IPS-20b (cell line): ENCODE measurements at regions not wholly inside any gene's neighbourhood (a gene's known extent, or its start where the extent isn't known, plus 50 kb on each side); places are given as distances from the start of the nearest gene placed in this dataset.

Source experiments
- H3K27ac ChIP-seq: one replicate; pipeline ENCODE4 v1.5.1; 2013; ENCODE audit warnings: low read length
- H3K27me3 ChIP-seq: 2 replicates; pipeline ENCODE4 v1.6.1; 2013; ENCODE audit warnings: mild to moderate bottlenecking, low read length, inconsistent platforms; ENCODE audit not compliant: insufficient read depth
- H3K36me3 ChIP-seq: 2 replicates; pipeline ENCODE4 v1.6.1; 2013; ENCODE audit warnings: low read depth, mild to moderate bottlenecking, inconsistent platforms, low read length, moderate library complexity; ENCODE audit not compliant: insufficient read depth
- H3K4me1 ChIP-seq: 2 replicates; pipeline ENCODE4 v1.6.1; 2013; ENCODE audit warnings: mild to moderate bottlenecking, control low read depth, inconsistent platforms, low read length, moderate library complexity; ENCODE audit not compliant: insufficient read depth
- H3K4me3 ChIP-seq: 2 replicates; pipeline ENCODE4 v1.5.1; 2013; ENCODE audit warnings: mild to moderate bottlenecking, low read length, inconsistent platforms
- H3K9ac ChIP-seq: 2 replicates; pipeline ENCODE4 v1.6.1; 2013; ENCODE audit warnings: low read depth, mild to moderate bottlenecking, inconsistent platforms, low read length, moderate library complexity
- H3K9me3 ChIP-seq: 2 replicates; pipeline ENCODE4 v1.6.1; 2013; ENCODE audit warnings: mild to moderate bottlenecking, low read depth, low read length, inconsistent platforms; ENCODE audit not compliant: insufficient read depth

DNA sequence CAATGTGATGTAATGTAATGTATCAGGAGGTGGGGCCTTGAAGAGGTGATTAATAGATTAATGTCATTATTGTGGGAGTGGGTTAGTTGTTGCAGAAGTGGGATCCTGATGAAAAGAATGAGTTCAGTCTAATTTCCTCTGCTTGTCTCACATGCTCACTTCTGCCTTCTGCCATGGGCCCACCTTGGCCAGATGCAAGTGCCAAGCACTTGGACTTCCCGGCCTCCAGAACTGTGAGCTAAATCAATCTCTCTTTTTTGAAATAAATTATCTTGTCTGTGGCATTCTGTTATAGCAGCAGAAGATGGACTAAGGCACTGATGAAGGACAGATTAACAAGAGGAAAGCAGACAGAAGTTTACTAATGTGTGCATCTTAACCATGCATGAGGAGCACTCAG is 123.9 kb downstream of the ETS2 start:
- Histone ChIP-seq H3K36me3 (no peaks in the 10 kb centered on the region), H3K4me1 (no peaks in the 10 kb centered on the region), H3K9me3 (peaks cover 6% of the 10 kb centered on the region), H3K27me3 (no peaks in the 10 kb centered on the region), H3K27ac (no peak overlapping the region), H3K4me3 (no peak overlapping the region), H3K9ac (no peak overlapping the region)

DNA sequence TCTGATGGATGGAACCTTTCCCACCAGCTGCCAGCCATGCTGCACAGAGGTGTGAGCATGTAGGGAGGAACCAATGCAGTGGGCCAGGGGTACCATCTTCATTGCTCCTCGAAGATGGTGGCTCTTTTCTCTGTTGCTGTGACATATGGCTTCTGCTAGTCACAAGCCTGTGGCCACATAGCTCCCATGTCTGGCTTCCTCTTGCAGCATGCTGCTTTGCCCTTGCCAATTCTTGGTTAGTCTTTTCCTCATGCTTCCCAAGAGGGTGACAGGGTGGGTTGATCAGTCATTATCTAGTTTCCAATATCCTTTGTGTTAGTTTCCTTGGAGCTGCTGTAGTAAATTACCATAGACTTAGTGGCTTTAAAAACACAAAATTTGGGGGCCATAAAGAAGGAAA is 123.4 kb downstream of the ETS2 start:
- Histone ChIP-seq H3K4me1 (no peaks in the 10 kb centered on the region), H3K36me3 (no peaks in the 10 kb centered on the region), H3K4me3 (no peak overlapping the region), H3K9me3 (peaks cover 6% of the 10 kb centered on the region), H3K27ac (no peak overlapping the region), H3K9ac (no peak overlapping the region), H3K27me3 (no peaks in the 10 kb centered on the region)

DNA sequence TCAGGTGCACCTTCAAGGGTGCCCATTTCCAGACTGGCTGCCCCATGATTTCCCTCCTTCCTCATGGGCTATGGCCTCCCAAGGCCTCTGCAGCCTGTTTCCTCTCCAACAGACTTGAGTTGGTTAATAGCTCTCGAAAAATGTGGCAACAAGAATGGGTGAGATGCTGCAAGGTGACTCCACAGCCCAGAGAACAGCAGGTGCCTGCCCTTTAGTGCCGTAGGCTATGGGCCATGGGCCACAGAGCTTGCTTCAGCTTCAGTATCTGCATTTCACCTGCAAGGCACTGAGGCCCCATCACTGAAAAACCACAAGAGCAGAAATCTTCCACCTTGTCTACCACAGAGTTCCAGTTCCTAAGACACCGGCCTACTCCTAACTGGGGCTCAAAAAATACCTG is 122.0 kb downstream of the ETS2 start:
- Histone ChIP-seq H3K9ac (no peak overlapping the region), H3K27me3 (no peaks in the 10 kb centered on the region), H3K36me3 (no peaks in the 10 kb centered on the region), H3K4me3 (no peak overlapping the region), H3K4me1 (no peaks in the 10 kb centered on the region), H3K9me3 (peaks cover 6% of the 10 kb centered on the region), H3K27ac (no peak overlapping the region)

DNA sequence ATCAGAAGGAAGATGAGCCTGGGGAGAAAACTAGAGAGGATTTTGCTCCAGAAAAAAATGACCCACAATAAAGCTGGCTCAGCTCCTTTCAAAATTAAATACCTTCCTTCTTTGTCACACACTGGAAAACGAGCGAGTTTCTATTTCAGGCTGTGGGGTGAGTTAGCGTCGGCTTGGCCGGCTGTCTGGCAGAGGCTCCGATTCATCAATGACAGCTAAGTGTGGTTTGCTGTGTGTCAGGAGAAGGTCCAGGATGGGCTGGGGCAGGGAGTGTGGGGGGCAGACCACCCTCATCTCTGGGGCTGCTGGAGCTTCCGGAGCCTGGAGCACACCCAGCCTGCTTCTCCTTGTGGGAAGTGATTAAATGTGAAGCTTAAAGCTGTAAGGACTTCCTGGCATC is 120.2 kb downstream of the ETS2 start:
- no peaks in the 10 kb centered on the region for H3K4me1 ChIP-seq
- H3K27me3 ChIP-seq, result no peaks in the 10 kb centered on the region
- peaks cover 6% of the 10 kb centered on the region for H3K9me3 ChIP-seq
- H3K9ac ChIP-seq, result no peak overlapping the region
- no peak overlapping the region for H3K4me3 ChIP-seq
- H3K27ac ChIP-seq, result no peak overlapping the region
- H3K36me3 ChIP-seq, result no peaks in the 10 kb centered on the region

DNA sequence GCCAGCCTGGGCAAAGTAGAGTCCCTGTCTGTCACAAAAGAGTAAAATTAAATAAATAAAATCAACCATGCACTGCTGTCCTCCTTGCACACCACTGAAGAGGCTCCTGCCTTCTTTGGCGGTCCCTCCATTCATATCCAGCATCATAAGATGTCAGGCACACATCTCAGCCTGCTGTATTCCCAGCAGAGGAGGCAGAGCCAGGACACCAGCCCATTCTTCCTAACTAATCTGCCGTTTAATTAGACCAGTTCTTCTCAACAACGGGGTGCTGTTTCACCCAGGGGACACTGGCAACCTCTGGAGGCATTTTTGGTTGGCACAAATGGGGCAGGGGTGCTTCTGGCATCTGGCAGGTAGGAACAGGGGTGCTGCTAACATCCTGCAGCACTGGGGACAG is 119.7 kb downstream of the ETS2 start:
- Histone ChIP-seq H3K4me3 (no peak overlapping the region), H3K4me1 (no peaks in the 10 kb centered on the region), H3K27me3 (no peaks in the 10 kb centered on the region), H3K9me3 (peaks cover 6% of the 10 kb centered on the region), H3K9ac (no peak overlapping the region), H3K27ac (no peak overlapping the region), H3K36me3 (no peaks in the 10 kb centered on the region)

DNA sequence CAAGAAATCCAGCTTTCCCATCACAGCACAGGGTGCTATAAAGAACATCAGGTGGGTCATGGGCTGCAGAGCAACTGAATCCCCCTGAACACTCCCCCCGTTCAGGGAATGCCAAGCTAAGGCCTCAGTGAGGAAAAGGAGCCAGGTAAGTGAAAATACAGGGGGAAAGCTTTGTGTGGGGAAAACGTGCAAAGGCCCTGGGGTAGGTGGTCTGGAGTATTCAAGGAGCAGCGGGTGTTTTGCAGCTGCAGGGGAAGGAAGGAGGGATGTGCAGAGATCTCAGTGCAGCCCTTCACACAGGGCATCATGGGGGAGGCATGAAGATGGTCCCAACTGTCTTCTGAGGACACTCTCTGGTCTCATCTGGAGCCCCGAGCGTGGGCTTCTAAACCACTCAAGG is 119.2 kb downstream of the ETS2 start:
- H3K36me3 ChIP-seq, result no peaks in the 10 kb centered on the region
- H3K4me1 ChIP-seq, result no peaks in the 10 kb centered on the region
- no peak overlapping the region for H3K4me3 ChIP-seq
- H3K27me3 ChIP-seq, result no peaks in the 10 kb centered on the region
- H3K9ac ChIP-seq, result no peak overlapping the region
- no peak overlapping the region for H3K27ac ChIP-seq
- peaks cover 6% of the 10 kb centered on the region for H3K9me3 ChIP-seq

DNA sequence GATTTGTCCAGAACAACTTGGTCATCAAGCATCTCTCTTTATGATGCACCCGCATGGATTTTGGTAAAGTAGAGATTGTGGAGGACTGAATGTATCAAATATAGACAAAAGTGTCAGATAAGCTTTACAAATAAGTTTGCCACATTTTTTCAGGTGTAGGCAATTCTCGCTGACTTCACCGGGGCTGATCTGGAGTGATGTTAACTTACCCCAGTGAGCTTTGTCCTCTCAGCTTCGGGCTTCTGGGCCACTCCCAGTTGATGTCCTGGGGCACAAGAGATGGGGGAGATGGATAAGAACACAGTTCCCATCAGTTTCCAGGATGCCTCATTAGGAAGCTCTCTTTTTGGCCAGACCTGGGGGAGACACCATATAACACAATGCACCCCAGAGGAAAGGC is 117.7 kb downstream of the ETS2 start:
- H3K27ac ChIP-seq, result no peak overlapping the region
- no peaks in the 10 kb centered on the region for H3K36me3 ChIP-seq
- H3K9me3 ChIP-seq, result no peaks in the 10 kb centered on the region
- H3K4me3 ChIP-seq, result no peak overlapping the region
- no peaks in the 10 kb centered on the region for H3K4me1 ChIP-seq
- H3K9ac ChIP-seq, result no peak overlapping the region
- no peaks in the 10 kb centered on the region for H3K27me3 ChIP-seq

DNA sequence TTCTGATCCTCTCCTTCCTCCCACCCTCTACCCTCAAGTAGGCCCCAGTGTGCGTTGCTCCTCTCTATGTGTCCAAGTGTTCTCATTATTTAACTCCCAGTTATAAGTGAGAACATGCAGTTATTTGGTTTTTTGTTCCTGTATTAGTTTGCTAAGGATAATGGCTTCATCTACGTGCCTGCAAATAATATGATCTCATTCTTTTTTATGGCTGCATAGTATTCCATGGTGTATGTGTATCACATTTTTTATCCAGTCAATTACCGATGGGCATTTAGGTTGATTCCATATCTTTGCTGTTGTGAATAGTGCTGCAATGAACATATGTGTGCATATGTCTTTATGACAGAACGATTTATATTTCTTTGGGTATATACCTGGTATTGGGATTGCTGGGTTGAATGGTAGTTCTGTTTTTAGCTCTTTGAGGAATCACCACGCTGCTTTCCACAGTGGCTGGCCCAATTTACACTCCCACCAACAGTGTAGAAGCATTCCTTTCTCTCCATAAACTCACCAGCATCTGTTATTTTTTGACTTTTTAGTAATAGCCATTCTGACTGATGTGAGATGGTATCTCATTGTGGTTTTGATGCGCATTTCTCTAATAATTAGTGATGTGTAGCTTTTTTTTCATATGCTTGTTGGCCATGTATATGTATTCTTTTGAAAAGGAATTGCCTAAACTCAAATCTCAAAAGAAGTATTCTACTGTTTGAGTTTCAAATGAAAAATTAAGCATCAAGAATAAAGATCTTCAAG is 116.9 kb downstream of the ETS2 start:
- no peaks in the 10 kb centered on the region for H3K9me3 ChIP-seq
- no peaks in the 10 kb centered on the region for H3K36me3 ChIP-seq
- no peak overlapping the region for H3K27ac ChIP-seq
- H3K27me3 ChIP-seq, result no peaks in the 10 kb centered on the region
- no peak overlapping the region for H3K4me3 ChIP-seq
- no peak overlapping the region for H3K9ac ChIP-seq
- no peaks in the 10 kb centered on the region for H3K4me1 ChIP-seq

DNA sequence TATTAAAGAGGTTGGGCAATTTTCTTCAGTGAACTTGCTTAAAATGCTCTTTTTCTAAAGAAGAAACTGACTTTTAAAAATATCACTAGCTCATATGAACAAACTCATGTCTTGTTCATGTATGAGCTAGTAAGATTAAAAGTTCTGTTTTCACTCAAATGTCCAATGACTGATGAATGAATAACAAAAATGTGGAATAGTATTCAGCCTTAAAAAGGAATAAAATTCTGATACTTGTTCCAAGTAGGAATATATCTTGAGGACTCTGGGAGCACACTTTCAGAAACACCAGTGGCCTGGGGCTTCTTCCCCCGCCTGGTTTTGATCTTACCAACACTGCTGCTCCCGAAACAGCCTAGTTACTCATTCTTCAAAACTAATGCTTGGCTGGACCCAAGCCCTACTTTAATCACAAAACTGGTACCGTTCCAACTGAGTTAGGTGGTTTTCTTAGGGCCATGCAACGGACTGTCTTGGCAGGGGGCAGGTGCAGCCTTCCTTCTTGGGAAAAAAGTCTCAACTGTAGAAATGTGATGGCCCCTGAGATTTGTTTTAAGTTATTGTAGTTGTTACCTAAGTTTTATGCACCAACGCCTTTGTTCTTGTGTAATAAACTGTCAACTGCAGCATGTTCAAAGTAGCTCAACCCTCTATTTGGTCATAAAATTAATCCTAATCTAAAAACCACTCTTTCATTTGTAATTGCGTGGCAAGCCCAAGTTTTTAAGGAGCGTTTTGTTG is 116.0 kb downstream of the ETS2 start:
- no peak overlapping the region for H3K27ac ChIP-seq
- no peaks in the 10 kb centered on the region for H3K9me3 ChIP-seq
- no peaks in the 10 kb centered on the region for H3K27me3 ChIP-seq
- no peaks in the 10 kb centered on the region for H3K36me3 ChIP-seq
- no peaks in the 10 kb centered on the region for H3K4me1 ChIP-seq
- H3K4me3 ChIP-seq, result no peak overlapping the region
- no peak overlapping the region for H3K9ac ChIP-seq

DNA sequence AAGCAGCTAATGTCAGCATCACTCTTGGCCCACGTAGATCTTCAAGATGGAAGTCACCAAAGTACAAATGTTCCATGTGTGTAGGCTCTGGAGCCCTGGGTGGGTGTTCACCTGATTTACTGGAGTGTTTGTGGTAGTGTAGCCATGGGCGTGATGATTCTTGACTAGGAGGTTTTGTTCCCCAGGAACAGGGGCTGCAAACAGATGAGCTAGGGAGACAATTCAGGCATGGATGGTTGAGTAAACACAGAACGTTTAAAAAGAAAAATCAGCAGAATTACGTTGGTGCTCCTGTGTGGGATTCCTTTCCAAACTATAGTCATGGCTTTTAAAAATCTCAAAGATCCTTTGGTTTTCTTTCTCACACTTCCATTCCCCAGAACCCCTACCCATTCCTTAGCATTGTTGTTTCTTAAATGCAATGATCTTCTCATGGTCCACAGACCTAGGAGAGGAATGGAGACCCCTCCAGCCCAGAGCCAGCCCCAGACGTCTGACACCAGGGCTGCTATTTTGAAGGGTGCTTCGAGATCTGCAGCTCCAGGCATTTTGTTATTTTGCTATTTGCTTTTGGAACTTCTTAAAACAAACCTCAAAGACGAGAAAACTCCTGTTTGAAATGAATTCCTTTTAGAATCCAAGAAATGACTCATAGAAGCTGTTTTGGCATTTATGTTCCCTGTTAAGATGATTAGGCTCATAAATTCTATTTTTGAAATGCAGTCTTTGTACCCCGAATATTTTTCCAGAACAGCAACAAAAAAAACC is 115.1 kb downstream of the ETS2 start:
- Histone ChIP-seq H3K4me1 (no peaks in the 10 kb centered on the region), H3K27ac (no peak overlapping the region), H3K4me3 (no peak overlapping the region), H3K9ac (no peak overlapping the region), H3K27me3 (no peaks in the 10 kb centered on the region), H3K36me3 (no peaks in the 10 kb centered on the region), H3K9me3 (no peaks in the 10 kb centered on the region)

DNA sequence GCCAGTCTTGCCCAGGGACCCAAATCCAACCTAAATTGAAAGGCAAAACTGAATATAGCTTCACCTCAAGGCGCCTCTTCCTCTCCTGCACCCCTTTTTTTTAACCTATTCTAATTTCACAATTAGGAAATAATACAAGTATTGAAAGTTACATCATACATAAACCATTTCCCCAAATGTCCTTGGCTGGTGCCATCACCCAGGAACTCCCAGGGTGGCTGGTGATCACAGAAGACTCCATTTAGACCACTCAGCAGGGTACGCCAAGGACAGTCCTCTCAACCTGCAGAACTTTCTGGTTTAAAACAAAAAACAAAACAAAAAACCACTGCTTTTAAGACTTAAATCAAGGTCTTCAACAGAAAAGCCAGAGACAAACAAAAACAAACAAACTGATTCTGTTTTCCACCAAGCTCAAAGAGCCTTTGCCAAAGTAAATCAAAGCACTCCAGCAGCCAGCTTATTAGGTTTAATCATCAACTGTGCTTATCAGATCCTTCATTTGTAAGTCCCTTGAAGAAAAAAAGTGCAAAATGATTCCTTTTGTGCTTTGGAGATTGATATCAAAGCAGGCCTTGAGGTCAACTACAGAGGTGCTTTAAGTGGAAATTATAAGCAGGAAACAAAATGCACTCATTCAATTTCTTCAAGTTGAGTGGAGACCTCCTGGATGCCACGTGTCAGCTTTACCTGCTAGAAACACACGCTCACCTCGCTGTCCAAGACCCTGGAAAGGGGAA is 113.0 kb downstream of the ETS2 start:
- no peak overlapping the region for H3K4me3 ChIP-seq
- peaks cover 9% of the 10 kb centered on the region; the same call in 1 of the 2 replicates for H3K4me1 ChIP-seq
- no peak overlapping the region for H3K27ac ChIP-seq
- H3K9me3 ChIP-seq, result no peaks in the 10 kb centered on the region
- no peaks in the 10 kb centered on the region for H3K27me3 ChIP-seq
- H3K9ac ChIP-seq, result no peak overlapping the region
- H3K36me3 ChIP-seq, result no peaks in the 10 kb centered on the region
